ENCODE measurements at regions not wholly inside any gene's neighbourhood (a gene's known extent, or its start where the extent isn't known, plus 50 kb on each side); places are given as distances from the start of the nearest gene placed in this dataset.
"Not testable (repeated sequence)": the region's sequence is repeated elsewhere in the genome, so short reads cannot be mapped to it uniquely, and the experiment has no call there.

DNA sequence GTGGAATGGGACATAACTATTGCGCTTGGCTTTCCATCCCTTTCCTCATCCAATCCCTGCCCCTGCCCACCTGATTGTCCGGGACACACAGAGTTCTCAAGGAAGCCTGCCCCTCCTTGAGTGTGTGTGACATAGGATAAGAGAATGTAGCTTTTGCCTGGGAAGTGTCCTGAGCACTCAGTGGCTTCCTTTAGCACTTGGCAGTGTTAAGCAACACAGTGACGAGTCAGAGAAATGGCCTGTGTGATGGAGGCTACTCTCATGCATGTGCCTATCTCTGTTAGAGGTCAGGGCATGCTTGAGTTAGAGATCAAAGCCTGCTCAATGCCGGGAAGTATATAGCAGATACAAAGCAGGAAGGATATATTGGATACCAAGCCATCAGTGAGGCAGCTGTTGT is 289.5 kb downstream of the SIPA1L2 start:
- H3K9ac ChIP-seq (ENCODE audit: low read depth, low read length): no peak overlapping the region
- no peaks in the 10 kb centered on the region for H3K4me1 ChIP-seq (ENCODE audit: insufficient read depth, low read length)
- H3K9me3 ChIP-seq (ENCODE audit: control insufficient read depth, insufficient read depth, low read length): peaks cover 4% of the 10 kb centered on the region
- no peaks in the 10 kb centered on the region for H3K36me3 ChIP-seq (ENCODE audit: insufficient read depth, low read length)

DNA sequence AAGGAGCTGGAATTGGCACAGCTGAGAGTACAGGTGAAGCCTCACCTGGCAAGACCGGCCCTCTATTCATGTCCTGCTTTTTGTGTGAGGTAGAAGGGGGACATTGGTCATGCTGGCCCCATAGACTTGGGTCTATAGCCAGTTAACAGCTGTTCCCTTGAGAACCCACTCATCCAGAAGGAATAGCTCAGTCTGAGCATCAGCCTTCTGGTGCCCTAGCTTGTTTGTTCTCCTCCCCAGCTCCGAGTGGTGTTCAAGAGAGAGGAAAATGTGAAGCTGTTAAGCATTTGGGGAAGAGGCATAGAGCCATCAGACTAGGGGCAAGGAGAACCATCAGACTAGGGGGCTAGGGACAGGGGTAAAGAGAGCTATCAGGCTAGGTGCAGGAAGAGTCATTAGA is 290.9 kb downstream of the SIPA1L2 start:
- Histone ChIP-seq H3K36me3 (ENCODE audit: insufficient read depth, low read length) (no peaks in the 10 kb centered on the region), H3K4me1 (ENCODE audit: insufficient read depth, low read length) (no peaks in the 10 kb centered on the region), H3K9ac (ENCODE audit: low read depth, low read length) (no peak overlapping the region), H3K9me3 (ENCODE audit: control insufficient read depth, insufficient read depth, low read length) (no peaks in the 10 kb centered on the region; the same call in 1 of the 2 replicates)

DNA sequence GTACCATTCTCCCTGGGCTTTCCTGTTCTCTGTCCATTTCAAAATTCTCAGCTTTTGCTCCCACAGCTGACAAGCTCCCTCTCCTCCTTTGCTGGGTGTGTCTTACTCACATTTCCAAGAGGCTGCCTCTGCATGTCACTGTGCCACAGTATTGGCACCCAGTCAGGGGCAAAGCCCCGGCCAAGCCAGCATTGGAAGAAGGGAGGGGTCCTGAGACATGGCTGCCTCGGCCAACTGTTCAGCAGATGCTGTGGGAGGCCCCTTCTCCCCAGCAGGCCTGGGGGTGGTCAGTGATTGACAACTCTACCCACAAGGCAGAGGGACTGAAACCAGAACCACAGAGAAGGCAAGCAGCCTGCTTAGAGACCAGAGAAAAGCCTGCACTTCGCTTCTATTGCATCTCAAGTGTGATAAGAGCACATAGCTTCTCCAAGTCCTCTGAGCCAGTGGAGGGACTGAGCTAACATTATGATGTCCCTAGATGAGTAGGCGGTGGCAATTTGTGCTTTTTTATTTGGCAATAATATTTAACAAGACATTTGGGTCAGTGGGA is 294.1 kb downstream of the SIPA1L2 start:
- Histone ChIP-seq H3K36me3 (ENCODE audit: insufficient read depth, low read length) (no peaks in the 10 kb centered on the region), H3K9me3 (ENCODE audit: control insufficient read depth, insufficient read depth, low read length) (no peaks in the 10 kb centered on the region; the same call in 1 of the 2 replicates), H3K9ac (ENCODE audit: low read depth, low read length) (no peak overlapping the region), H3K4me1 (ENCODE audit: insufficient read depth, low read length) (no peaks in the 10 kb centered on the region)

DNA sequence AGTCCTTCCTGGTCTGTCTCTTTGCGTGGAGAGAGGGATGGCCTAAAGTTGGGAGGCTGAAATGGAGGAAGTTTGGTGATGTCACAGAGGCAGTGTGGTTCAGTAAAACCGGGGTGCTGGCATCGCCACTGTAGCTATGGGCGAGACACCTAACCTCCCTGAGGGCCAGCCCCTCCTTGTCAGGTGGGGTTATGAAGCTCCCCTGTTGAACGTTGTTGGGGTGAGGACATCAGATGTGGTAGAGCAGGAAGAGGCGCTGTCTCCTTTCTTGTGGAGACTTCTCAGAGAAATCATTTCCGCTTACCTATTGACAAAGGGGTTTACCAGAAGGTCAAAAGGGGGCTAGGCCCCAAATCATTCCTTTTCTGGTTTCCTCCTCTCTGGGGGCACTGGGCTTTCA is 294.7 kb downstream of the SIPA1L2 start:
- no peak overlapping the region for H3K9ac ChIP-seq (ENCODE audit: low read depth, low read length)
- H3K36me3 ChIP-seq (ENCODE audit: insufficient read depth, low read length): no peaks in the 10 kb centered on the region
- no peaks in the 10 kb centered on the region for H3K4me1 ChIP-seq (ENCODE audit: insufficient read depth, low read length)
- H3K9me3 ChIP-seq (ENCODE audit: control insufficient read depth, insufficient read depth, low read length): no peaks in the 10 kb centered on the region; the same call in 1 of the 2 replicates

DNA sequence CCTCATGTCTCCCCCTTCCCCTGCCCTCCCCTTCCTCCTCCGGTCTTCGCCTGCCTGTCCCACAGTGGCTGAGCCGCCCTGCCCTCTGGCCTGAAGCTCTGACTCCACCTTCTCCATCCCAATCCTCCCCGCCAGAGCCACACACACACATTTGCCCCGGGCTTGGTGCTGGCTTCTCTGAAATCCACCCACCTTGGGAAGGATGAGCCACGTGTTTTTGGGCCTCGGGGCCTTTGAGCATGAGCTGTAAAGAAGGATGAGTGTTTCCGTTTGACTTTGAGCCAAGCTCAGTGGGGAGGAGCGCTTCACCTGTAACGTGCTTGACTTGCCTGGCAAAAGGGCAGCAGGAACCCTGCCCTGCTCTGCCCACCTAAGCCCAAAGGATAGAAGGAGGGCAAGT is 295.1 kb downstream of the SIPA1L2 start:
- no peak overlapping the region for H3K9ac ChIP-seq (ENCODE audit: low read depth, low read length)
- no peaks in the 10 kb centered on the region; the same call in 1 of the 2 replicates for H3K9me3 ChIP-seq (ENCODE audit: control insufficient read depth, insufficient read depth, low read length)
- no peaks in the 10 kb centered on the region for H3K36me3 ChIP-seq (ENCODE audit: insufficient read depth, low read length)
- H3K4me1 ChIP-seq (ENCODE audit: insufficient read depth, low read length): no peaks in the 10 kb centered on the region

DNA sequence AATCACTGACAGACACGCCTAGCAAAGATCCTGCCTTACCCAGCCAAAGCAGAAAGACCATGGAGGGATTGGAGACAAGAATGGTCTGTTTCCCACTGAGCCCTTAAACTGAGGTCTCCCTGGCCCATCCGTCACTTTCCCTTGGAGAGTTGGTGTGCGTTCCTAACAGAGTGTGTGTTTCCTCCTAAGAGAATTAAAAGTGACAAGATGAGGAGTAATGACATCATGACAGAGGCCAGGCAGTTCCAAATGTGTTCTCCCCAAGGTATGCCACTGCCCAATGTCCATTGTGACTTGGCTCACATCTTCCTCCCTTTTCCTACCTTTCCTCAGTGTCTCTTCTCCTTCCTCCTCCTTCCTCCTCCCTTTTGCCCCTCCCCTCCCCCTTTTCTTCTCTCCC is 295.7 kb downstream of the SIPA1L2 start:
- H3K36me3 ChIP-seq (ENCODE audit: insufficient read depth, low read length): no peaks in the 10 kb centered on the region
- no peaks in the 10 kb centered on the region for H3K4me1 ChIP-seq (ENCODE audit: insufficient read depth, low read length)
- H3K9ac ChIP-seq (ENCODE audit: low read depth, low read length): no peak overlapping the region
- H3K9me3 ChIP-seq (ENCODE audit: control insufficient read depth, insufficient read depth, low read length): no peaks in the 10 kb centered on the region; the same call in 1 of the 2 replicates

DNA sequence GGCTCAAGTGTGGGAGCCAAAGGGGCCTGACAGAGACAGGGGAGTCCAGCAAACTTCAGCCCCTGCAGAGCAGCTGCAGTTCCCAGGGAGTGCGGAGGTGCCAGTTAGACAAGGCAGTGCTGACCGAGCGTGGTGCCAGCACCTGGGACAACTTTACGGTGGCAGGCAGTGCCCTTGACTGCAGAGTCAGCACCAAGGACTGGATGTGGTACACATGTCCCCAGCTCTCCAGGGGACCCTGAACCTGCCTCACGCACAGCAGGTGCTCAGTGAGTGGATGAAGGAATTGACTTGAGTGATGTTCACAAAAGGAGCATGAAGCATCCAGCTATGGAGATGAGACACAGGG is 296.5 kb downstream of the SIPA1L2 start:
- H3K9ac ChIP-seq (ENCODE audit: low read depth, low read length): no peak overlapping the region
- no peaks in the 10 kb centered on the region for H3K4me1 ChIP-seq (ENCODE audit: insufficient read depth, low read length)
- no peaks in the 10 kb centered on the region; the same call in 1 of the 2 replicates for H3K9me3 ChIP-seq (ENCODE audit: control insufficient read depth, insufficient read depth, low read length)
- no peaks in the 10 kb centered on the region for H3K36me3 ChIP-seq (ENCODE audit: insufficient read depth, low read length)

DNA sequence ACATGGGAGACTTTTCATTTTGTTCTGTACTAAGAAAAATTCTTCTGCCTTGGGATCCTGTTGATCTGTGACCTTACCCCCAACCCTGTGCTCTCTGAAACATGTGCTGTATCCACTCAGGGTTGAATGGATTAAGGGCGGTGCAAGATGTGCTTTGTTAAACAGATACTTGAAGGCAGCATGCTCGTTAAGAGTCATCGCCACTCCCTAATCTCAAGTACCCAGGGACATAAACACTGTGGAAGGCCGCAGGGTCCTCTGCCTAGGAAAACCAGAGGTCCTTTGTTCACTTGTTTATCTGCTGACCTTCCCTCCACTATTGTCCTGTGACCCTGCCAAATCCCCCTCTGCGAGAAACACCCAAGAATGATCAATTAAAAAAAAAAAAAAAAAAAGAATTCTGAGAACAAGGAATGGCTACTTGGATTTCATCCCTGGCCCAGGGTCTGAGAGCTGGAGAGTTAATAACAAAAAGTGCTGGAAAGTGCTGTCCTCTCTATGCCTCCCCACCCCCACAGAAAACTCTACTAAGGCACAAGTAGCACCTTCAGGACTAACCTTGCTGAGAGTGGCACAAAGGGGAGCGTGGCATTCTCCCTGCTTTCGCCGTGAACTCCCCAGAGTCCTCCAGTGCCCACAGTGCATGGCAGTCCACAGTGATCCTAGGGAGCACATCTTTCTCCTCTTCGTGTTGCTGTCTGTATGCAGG is 297.1 kb downstream of the SIPA1L2 start:
- H3K4me1 ChIP-seq (ENCODE audit: insufficient read depth, low read length); H3K9me3 ChIP-seq (ENCODE audit: control insufficient read depth, insufficient read depth, low read length); H3K9ac ChIP-seq (ENCODE audit: low read depth, low read length); H3K36me3 ChIP-seq (ENCODE audit: insufficient read depth, low read length): not testable (repeated sequence)

DNA sequence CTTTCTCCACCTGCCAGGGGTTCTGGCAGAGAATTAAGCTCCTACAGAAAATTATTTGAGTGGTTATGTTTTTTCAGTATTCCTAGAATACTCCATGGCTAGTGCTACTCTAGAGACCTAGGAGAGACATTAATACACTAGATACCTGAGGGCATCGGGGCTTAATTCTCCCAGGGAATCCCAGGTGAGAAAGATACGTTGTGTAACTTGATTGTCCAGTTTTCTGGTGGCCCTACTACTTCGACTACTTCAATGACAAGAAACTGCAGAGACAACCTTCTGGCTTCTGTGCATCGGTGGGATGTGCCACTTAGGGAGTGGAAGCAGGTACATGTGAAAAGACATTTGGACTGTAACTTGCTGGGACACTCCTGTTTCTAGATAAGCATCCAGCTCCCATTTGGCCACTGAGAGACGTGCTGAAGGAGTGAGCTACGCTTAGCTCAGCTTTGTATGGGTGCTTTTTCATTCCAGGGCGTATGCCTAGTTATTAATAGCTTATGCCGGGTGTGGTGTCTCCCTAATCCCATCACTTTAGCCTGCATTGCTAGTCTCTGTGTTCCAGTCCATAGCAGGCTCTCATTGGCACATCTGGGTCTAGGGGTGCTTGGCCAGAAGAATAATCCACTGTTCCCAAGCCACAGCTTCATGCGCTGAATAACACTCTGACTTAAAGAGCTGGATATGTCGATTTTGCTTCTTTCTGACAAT is 300.7 kb downstream of the SIPA1L2 start:
- Histone ChIP-seq H3K4me1 (ENCODE audit: insufficient read depth, low read length) (no peaks in the 10 kb centered on the region), H3K9me3 (ENCODE audit: control insufficient read depth, insufficient read depth, low read length) (no peaks in the 10 kb centered on the region), H3K36me3 (ENCODE audit: insufficient read depth, low read length) (no peaks in the 10 kb centered on the region), H3K9ac (ENCODE audit: low read depth, low read length) (no peak overlapping the region)

DNA sequence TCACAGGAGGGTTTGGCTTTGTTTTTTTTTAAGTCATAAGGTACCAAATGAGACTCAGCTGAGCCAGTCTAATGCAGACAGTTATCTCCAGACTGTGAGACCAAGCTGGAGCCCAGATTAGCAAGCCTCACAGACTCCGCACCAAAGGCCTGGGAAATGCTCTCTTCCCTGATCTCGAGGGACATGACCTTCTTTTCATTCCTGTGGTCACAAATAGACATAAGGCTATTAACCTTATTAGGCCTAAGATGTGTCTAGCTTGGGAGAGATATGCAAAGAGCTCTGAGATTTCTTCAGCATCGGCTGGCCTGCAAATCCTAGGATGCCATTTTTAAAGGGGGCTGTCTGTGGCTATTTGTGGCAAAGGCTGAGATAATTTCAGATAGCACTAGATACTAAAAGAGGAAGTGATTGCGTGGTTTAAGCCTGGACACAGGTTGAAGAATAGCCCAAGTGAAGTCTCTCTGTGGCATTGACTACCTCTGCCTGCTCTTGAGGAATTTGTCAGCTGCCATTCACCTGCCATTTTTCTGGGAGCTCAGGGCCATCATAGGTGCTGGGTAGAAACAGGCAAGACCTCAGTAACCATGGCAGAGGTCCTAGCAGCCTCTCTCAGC is 301.3 kb downstream of the SIPA1L2 start:
- Histone ChIP-seq H3K9ac (ENCODE audit: low read depth, low read length) (no peak overlapping the region), H3K36me3 (ENCODE audit: insufficient read depth, low read length) (no peaks in the 10 kb centered on the region), H3K4me1 (ENCODE audit: insufficient read depth, low read length) (no peaks in the 10 kb centered on the region), H3K9me3 (ENCODE audit: control insufficient read depth, insufficient read depth, low read length) (no peaks in the 10 kb centered on the region)

DNA sequence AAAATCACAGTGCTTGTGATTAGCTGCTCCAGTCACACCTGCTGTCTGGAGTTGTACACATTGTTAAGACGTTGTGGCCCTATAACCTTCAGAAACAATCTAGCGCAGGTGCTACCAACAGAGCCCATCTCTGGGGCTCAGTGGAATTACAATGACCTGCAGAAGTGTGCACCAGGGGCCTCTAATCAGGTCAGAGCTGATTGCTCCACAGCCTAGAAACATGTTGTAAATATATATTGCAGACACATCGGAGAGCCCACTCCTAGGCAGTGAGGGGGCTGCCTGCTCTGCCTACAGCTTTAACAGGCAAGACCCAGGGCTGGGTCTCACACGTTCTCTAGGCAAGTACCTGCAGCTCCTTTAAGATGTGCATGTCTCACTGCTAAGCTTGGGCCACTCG is 302.0 kb downstream of the SIPA1L2 start:
- H3K4me1 ChIP-seq (ENCODE audit: insufficient read depth, low read length): no peaks in the 10 kb centered on the region
- H3K9ac ChIP-seq (ENCODE audit: low read depth, low read length): no peak overlapping the region
- H3K36me3 ChIP-seq (ENCODE audit: insufficient read depth, low read length): no peaks in the 10 kb centered on the region
- no peaks in the 10 kb centered on the region for H3K9me3 ChIP-seq (ENCODE audit: control insufficient read depth, insufficient read depth, low read length)

DNA sequence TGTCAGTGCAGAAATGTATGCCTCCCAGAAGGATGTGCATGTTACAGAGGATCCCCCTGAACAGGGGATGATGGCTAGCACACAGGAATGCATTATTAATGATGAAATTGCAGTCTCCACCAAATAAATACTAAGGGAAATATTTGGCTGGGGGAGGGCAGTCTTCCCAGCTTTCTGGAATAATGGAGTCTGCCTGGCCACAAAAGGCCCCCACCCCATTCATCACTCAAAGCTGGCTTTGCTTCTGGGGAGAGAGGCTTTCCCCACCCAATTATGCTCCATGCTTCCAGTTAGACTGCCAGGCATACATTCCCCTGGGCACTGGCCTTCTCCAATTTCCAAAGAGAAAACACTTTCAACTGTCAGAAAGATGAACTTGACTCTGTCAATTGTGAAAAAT is 302.7 kb downstream of the SIPA1L2 start:
- no peaks in the 10 kb centered on the region for H3K4me1 ChIP-seq (ENCODE audit: insufficient read depth, low read length)
- H3K9me3 ChIP-seq (ENCODE audit: control insufficient read depth, insufficient read depth, low read length): no peaks in the 10 kb centered on the region
- no peaks in the 10 kb centered on the region for H3K36me3 ChIP-seq (ENCODE audit: insufficient read depth, low read length)
- no peak overlapping the region for H3K9ac ChIP-seq (ENCODE audit: low read depth, low read length)

DNA sequence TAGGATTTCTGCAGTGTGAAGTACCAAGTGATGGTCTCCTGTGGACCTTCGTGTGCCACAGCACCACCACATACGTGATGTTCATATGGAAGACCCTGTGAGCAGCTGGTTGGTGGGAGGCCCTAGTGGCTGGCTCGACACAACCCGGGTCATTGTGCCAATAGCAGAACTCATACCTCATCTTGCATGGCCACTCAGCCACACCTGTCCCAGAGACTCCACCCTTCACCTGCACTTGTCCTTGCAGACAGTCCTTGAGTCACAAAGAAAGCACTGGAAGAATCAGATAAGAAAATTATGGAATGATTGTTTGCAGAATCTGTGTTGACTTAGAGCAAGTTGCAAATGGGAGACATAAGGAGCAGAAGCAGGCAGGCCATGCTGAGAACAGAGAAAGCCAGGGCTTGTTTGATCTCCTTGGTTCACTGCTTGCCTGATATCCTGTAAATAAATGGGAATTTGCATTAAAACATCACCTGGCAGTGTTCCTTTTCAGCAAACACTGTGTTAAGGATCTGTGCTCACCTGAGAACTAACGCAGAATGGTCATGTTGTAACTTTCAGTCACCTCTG is 307.7 kb downstream of the SIPA1L2 start:
- H3K9ac ChIP-seq (ENCODE audit: low read depth, low read length): no peak overlapping the region
- no peaks in the 10 kb centered on the region for H3K36me3 ChIP-seq (ENCODE audit: insufficient read depth, low read length)
- no peaks in the 10 kb centered on the region for H3K4me1 ChIP-seq (ENCODE audit: insufficient read depth, low read length)
- 0 out of 2 replicates have a peak, but pooled peaks cover 2% of the 10 kb centered on the region for H3K9me3 ChIP-seq (ENCODE audit: control insufficient read depth, insufficient read depth, low read length)

DNA sequence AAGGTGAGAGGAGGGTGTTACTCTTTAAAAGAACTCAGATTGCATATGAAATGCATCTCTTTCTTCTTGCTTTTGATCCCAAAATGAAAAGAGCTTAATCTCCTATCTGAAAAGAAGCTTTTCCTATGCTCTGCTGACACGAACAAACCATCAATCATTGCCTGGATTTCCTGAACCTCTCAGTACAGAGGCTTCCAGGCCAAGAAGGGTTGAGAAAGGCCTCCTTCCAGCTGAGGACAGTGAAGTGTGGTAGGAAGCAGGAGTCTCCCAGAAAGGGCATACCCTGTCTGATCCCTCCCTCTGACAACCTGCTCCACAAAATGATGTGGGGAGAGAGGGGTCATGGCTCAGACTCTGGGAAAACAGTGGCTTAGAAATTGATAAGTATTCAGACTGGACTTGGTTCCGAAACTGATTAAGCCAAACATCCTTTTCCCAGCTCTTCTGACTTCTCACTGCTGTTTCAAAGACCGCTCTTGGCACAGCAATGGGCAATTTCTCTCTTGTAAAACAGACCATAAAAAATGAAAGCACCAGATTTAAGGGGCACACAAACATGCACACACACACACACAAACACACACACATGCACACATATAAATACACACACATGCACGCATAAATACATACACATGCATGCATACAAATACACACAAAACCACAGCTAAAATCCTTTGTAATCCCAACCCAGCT is 310.3 kb downstream of the SIPA1L2 start:
- Histone ChIP-seq H3K4me1 (ENCODE audit: insufficient read depth, low read length) (no peaks in the 10 kb centered on the region), H3K36me3 (ENCODE audit: insufficient read depth, low read length) (no peaks in the 10 kb centered on the region), H3K9ac (ENCODE audit: low read depth, low read length) (no peak overlapping the region), H3K9me3 (ENCODE audit: control insufficient read depth, insufficient read depth, low read length) (0 out of 2 replicates have a peak, but pooled peaks cover 3% of the 10 kb centered on the region)
